OCI-LY1 (cell line): ENCODE measurements at regions not wholly inside any gene's neighbourhood (a gene's known extent, or its start where the extent isn't known, plus 50 kb on each side); places are given as distances from the start of the nearest gene placed in this dataset.

ENCODE experiments used
- EZH2 ChIP-seq: fragments of 200-600 bp; sonication (generic), shearing (Covaris generic); IDR thresholded peaks from 2 replicates; pipeline ENCODE4 v1.8.0; 2017; ENCODE audit warnings: borderline replicate concordance, mixed run types, mild to moderate bottlenecking, antibody characterized with exemption, low read length, moderate library complexity, mixed read lengths
- TF ChIP-seq, protein P1 (sequence below): fragments of 200-600 bp; sonication (generic), shearing (Covaris generic); IDR thresholded peaks from 2 replicates; pipeline ENCODE4 v1.5.1; 2017; ENCODE audit warnings: mild to moderate bottlenecking, antibody characterized with exemption, low read length, moderate library complexity, mixed read lengths

DNA sequence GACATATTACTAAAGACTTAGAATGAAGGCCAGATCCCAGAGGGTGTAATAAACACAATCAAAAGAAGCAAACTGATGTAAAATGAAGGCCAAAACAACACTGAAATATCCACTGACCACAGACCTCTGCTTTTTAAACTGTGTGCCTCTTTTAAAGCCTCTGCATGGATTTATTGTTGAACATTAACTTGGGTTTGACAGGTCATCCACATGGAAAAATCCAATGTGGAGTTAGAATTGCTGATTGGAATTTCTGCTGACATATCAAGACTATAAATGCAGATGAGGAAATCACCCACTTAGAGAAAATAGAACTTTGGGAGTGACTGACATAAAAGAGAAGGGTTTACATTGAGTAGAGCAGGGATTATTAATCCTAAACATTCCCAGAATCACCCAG is 853.9 kb upstream of the RAG2 start:
- TF ChIP-seq, protein P1, sequence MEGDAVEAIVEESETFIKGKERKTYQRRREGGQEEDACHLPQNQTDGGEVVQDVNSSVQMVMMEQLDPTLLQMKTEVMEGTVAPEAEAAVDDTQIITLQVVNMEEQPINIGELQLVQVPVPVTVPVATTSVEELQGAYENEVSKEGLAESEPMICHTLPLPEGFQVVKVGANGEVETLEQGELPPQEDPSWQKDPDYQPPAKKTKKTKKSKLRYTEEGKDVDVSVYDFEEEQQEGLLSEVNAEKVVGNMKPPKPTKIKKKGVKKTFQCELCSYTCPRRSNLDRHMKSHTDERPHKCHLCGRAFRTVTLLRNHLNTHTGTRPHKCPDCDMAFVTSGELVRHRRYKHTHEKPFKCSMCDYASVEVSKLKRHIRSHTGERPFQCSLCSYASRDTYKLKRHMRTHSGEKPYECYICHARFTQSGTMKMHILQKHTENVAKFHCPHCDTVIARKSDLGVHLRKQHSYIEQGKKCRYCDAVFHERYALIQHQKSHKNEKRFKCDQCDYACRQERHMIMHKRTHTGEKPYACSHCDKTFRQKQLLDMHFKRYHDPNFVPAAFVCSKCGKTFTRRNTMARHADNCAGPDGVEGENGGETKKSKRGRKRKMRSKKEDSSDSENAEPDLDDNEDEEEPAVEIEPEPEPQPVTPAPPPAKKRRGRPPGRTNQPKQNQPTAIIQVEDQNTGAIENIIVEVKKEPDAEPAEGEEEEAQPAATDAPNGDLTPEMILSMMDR, result no peak
- no peak for TF ChIP-seq EZH2
